NCI-H2081 treated with DMSO at 0.1 percent for 48 hours (cell line): ENCODE measurements at regions not wholly inside any gene's neighbourhood (a gene's known extent, or its start where the extent isn't known, plus 50 kb on each side); places are given as distances from the start of the nearest gene placed in this dataset.

Experiments
- DNase-seq: peaks from one replicate; lab custom pipeline; 2025; lab: John Stamatoyannopoulos, UW

DNA sequence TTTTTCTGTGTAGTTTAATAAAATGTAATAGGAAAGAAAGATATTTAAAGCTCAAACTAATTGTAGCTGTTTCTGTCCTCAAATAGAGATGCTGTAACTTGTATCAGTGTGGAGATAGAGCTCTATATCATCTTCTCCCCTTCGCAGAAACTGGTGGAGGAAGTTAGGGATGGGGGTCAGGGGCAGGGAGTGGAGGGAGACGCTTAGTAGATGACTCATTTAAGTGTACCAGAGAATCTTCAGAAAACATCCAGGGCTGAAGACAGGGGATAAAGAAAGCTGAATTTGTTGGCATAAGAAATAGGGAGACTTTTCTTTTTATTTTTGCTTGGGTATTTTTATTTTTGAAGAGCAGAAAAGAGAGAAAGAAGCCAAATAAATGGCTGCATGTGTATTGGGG is 282.6 kb upstream of the DPYD start:
- no peak for DNase-seq

DNA sequence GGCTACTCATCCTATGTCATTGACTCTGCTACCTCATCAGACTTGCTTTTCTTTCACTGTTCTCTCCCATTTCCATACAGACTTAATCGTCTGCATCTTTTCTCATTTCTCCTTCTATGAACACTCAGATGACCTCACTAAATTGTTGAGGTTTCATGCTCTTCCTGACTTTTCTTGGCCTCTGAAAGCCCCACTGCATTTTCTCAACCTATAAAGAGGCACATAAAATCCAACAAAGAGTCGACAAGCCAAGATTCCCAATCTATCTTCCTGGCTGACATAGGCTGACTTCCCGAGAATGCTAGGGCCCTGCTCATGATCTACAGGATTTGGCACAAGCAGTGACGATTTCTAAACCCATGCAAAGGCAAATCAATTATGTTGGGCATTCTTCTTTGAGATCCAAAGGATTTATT is 280.8 kb upstream of the DPYD start:
- no peak for DNase-seq

DNA sequence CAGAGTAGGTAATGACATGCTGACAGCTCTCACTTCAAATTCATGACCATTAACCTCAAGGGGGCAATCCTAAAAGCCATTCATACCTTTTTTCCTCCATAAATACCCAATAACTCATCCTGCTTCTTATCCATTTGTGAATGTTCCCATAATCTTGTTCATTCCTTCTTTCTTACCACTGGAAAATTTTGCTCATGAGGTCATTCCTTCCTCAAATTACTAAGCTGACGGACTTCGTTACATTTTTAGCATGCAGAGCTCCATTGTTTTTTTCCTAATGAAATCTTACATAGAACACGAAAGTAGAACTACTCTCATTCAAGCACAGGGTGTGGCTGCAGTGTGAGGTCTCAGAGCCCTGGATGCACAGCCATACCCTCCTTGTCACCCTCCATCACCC is 276.5 kb upstream of the DPYD start:
- DNase-seq, result no peak

DNA sequence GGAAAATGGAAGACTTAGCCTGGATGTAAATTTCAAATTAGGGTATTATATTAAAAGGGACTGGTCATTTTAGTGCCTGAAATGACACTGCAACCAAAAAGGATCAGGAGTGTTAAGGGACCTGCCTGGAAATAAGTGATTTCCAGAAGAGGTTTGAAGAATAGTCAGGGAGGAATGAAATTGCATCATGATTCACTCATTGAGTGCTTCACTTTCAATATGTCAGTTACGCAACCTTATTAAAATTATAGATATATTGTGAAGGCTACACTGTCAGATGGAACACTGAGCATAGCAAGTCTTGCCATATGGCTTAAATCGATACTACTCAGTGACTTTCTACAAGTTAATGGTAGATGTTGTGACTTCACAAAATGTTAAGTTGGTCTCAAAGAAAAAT is 275.2 kb upstream of the DPYD start:
- no peak for DNase-seq

DNA sequence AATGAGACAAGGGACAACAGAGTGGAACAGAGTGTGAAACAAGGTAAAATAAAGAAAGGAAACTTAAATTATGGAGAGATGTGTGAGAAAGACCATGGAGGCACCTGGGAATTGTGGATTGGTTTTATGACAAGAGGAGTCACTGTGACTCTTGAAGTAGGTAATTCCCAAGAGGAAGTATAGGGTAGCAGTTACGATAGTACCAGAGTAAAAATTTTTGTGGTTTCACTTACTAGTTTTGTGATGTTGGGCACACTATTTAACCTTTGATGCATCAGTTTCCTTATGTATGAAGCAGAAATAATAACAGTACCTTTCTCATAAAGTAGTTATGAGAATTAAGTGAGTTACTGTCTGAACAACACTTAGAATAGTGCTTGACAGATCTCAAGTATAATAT is 267.9 kb upstream of the DPYD start:
- DNase-seq, result no peak

DNA sequence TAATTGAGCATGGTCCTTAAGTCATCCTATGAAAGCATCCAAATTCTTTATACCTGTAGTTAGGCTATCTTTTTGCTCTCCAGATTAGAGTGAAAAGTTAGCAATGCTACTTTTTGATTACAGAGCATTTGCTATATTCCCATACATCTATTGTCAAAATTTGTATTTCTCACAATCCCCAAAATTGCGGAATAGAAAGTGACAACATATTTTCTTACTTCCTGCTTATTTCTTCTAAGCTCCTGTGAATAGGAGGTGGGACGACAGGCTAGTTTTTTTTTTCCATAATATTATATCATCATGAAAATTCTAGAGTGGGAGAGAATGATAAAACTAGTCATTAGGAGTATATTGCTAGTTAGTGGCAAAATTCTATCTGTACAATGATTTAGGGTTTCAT is 264.0 kb upstream of the DPYD start:
- no peak for DNase-seq

DNA sequence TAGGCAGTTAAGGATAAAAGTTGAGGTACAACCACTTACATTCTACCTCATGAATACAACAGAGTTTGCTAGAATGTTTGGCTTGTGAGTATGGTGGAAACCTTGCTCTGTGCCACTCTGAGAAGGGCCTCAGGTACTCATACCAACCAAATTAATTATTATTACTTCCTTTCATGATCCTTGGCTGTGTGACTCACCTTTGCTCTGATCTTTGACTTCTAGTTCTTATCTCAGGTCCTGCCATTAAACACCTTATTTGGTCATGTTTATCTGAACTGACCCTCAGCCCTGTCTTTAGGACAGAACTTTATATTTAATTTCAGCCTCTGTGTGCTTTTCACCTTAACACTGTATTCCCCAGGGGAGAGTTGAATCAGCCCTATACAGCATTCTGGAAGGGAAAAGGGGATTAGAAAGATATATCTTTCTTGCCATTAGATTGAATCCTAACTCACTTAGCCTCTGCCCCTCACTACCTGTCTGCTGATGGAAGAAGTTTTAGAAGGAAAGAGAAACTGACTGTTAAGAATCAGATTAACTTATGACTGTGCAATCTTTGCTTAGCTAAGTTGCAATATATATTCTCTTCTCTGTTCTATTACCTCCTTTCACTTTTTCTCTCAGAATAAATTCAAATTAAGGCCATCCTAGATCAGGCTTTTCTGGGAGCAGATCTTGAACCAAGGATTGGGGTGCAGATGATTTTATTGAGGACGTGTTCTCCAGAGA is 260.4 kb upstream of the DPYD start:
- DNase-seq, result no peak

DNA sequence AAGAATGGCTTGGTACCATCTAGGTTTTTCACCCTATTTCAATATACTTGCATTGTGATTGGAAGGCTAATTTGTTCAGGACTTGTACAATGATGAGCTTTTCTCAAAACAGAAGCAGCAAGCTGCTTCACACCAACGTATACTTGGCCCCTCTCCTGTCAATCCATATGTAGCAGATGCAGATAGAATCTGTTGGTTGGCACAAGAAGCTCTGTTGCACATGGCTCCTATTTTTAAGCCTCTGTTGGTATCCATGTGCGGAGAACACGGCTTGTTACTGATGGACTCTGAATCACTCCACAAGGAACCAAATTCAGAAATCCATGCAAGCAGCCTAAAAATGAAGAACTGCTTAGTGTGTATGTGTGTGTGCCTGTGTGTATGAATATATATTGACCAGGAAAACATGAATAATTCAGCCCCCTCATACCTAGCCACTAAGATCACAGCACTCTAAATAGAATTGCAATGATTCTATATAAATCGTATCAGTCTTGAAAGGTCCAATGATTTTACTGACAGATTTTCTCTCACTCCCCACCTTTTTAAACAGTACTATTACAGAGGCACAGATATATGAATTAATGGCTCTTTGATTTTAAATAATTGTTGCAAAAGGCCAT is 258.4 kb upstream of the DPYD start:
- no peak for DNase-seq

DNA sequence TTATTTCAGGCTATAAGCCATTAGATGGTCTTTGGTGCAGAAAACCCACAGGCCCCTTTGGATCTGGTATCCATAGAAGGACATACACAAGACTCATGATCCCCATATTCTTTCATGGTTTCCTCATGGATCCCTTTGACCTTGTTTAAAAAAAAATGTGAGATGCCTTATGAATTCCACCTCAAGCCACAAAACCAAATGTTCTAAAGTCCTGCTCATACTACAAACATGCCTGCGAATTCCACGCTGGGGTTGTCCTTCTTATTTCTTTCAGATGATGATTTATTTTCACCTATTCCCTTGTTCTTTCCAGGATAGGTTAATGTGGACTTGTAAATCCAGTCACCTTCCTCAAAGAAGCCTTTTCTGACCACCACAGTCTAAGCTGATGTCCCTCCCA is 256.9 kb upstream of the DPYD start:
- DNase-seq, result no peak

DNA sequence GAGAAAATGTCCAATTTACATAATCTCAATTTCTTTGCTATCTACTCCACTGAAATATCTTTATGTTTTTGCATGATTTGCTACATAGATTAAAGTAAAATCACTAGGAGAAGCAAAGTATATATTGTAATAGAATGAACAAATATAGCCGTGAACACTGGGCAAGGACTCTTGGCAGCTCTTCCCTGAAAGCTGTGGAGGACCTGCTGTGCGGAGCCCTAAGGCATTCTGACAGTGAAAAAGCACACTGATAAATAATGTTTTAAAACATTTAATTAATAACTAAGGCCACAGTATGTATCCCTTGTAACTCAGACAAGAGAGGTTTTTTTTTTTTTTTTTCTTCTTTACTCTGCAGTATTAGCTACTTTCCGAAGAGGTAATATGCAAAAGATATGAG is 256.1 kb upstream of the DPYD start:
- DNase-seq, result no peak

DNA sequence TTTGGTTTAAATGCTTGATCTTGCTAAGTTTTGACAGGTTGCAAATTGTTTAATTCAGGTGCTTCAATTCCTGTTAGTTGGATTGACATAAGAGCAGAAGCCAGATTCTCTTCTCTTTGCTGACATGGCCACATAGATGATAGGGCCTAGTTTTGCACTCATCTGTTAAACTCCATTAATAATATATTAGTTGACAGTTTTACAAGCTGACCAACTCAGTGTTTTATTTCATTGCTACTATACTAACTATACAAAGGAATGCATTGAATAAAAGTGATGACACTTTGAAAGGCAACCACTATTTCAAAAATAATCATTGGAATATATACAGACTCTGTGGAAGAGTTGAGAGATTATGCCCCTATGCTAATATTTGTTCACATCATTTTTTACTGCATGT is 255.6 kb upstream of the DPYD start:
- DNase-seq, result no peak

DNA sequence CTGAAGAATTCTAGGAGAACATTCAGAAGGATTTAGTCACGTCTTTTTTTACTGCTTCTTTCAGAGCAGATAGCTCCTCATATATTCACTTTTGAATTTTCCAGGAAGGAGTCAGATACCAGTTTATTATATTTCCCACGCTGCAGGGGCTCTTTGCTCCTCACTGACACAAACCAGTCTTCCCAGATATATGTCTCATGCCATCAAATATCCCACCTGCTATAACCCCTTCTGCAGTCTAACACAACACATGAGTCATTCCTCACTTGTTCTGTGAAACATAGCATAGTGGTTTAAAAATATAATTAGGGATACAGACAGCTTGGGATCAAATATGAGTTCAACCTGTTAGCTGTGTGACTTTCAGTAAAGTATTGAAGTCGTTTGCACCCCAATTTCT is 251.7 kb upstream of the DPYD start:
- DNase-seq, result no peak

DNA sequence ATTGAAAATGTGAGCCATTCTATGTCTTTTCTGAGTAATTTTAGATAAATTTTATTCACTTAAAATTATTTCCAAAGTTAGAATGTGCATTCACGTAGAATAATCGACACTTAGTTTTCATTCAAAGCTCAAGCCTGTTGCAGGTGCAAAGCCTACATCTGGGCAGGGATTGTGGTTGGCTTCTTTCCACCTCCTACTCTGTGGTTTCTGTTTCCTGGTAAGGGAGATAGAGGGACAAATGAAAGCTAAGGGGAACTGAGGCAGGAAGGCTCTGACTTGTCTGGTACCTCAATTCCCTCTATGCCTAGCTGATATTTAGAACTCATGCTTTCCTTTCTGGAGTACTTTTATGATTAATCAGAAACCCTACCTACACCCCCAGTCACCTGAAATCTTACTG is 251.2 kb upstream of the DPYD start:
- DNase-seq, result no peak

DNA sequence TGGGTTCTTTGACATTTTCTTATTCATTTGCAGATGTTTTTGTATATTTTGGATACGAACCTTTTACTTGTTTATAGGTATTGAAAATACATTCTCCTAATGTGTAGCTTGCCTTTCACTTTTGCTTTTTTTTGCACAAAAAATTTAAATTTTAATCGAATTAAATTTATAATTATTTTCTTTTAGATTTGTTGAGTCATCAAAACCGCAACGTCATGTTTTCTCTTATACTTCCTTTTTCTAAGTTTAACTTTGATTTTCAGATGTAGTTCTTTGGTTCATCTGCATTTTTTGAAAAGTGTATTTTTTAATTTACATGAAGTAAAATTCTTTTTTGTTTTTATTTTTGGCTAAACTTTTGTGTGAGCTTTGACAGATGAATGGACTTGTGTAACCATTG is 243.7 kb upstream of the DPYD start:
- DNase-seq, result no peak

DNA sequence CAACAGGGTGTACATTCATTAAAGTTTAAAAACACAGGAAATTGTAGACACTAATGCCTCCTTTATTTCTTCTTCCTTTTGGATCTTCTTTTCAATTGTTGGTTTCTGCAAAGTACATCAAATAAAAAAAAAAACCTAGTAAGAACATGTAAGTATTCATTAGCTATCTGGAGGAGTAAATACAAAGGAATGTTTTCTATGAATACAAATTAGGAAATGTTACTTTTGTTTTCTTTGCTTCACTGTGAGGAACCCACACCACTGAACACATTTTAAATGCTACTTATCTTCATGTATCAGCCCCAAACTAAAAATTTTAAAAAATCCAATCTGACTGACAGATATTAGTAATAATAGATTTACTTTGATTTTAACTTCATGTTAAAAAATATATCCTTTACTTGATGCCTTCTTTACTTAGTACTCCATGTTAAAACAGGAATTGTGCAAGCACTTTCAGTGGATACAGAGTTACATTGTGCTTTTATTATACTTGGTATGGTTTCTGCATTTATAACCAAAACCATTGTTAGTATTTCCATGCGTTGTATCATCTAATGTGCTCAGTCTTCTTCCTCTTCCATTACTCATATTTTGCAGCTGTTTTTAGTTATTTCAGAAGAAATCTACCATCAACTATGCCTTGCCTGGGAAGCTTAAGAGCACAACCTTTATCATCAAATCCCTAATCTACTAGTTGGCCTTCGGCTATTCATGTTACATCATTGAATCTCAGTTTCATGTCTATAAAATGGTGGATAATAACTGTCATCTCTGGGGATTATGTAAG is 236.9 kb upstream of the DPYD start:
- DNase-seq, result no peak

DNA sequence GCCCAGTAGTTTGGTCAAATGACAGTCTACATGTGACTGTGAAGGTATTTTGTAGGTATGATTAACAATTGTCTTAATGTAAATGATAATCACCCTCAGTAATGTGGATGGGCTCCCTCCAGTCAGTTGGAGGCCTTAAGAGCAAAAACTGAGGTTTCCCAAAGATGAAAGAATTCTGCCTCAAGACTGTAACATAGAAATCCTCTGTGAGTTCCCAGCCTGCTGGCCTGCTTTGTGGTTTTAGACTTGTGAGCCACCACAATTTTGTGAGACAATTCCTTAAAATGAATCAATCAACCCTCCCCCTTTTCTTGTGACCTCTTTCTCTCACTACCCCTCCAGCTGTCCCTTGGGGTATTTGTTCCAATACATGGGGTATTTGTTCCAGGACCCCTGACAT is 226.4 kb upstream of the DPYD start:
- DNase-seq, result no peak

DNA sequence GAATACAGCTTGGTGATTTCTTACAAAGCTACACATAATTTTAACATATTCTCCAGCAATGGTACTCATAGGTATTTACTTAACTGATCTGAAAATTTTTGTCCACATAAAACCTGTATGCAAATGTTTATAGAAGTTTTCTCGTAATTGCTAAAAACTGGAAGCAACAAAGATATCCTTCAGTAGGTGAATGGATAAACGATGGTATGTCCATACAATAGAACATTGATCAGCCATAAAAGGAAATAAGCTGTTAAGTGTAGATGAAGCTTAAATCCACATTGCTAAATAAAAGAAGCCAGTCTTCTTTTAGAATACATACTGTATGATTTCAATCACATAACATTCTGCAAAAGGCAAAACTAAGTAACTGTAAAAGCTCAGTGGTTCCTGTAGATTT is 224.8 kb upstream of the DPYD start:
- no peak for DNase-seq

DNA sequence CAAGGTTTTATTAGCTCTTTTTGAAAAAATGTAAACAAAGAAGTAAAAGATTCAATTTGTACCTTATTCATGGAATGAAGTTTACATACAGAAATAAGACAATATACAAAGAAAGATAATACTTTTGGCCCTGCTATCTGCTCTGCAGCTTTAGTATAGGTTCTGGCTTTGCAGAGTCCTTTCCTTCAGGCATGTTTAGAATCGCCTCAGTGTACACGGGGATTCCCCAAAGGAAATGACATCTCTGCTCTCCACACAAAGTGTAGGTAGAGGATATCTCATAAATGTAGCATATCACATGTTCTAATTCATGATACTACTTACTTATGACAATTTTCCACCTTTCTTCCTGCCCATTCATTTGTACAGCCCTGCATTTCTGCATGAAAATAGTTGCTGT is 222.6 kb upstream of the DPYD start:
- no peak for DNase-seq

DNA sequence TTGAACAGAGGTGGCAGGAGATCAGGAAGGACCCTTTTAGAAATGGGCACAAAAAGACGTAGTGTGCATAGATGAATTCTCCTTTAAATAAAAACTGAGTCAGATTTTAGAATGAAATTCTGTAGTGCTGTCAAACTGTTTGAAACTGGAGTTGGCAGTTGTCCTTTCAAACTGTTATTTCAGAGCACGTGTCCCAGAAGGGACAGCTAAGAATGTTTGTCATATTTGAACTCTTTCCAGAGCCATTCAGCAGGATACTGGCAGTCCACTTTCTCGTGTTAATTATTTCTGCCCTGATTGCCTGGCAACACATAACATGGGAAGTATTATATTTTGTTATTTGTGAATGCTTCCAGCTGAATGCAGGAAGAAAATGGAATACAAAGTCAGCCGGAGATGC is 212.3 kb upstream of the DPYD start:
- DNase-seq, result no peak

DNA sequence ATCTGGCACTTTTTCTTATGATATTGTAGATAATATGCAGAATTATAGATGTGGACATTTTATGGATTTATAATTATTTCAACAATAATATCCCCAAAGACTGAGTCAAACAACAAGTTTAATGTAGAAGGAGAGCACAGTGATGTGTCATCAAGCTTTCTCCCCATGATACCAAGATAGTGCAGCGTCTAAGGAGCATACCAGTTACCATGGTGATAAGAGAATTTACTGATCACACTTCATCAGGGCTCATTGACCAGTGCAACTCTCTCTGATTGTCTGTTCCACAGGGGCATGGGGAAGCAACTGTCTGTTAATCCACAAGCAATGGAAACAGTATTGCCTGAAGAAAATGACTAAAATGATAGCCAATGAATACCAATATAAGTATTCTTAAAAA is 209.6 kb upstream of the DPYD start:
- DNase-seq, result no peak

DNA sequence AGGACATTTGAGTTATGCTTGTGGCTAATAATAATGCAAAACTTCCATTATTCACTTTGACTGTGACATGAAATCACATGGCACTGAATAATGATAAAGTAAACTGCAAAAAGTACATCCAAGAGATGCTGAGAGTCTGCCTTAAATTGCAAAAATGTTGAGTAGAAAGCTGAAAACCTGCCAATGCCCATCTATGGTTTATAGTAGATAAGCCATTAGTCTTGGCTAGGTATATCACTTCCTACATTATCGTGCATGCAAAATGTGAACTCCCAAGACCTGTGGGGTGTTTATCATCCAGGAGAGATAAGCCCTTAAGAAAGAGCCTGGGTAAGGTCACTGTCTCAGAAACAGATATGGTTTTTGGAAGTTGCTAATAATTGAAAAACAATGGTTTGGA is 208.7 kb upstream of the DPYD start:
- DNase-seq, result no peak

DNA sequence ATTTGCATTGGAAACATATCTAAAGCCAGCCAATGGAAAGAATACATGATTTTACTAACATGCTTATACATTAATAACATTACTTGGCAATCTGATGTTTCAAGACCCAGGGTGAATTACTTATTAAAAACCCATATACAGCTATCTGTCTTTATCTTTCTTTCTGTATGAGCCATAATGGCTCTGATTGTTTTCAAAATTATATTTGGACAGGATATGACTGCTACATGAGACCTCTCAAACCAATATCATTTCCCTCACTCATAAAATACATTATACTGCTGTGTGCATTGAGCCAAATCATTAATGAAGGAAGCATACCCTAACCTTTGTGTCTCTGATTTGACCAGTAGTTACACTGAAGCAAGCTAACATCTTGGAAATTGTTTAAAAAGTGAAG is 205.9 kb upstream of the DPYD start:
- DNase-seq, result no peak

DNA sequence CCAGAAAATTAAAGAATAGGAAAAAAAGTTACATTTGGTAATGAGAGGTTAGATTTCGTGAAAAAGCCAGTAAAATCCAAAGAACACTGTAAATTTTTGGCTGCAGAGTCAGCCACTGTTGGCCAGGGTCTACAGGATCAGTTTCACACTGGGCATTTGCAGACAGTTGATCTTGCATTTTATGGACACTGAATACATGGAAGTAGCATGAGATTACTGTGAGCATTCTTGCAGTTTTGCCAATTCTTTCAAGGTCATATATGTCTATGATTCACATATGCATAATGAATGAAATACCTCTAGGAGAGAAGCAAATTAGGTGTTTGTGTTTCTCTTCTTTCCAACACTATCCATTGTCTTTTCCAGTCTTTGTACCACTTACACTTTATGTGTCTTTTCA is 200.8 kb upstream of the DPYD start:
- DNase-seq, result no peak

DNA sequence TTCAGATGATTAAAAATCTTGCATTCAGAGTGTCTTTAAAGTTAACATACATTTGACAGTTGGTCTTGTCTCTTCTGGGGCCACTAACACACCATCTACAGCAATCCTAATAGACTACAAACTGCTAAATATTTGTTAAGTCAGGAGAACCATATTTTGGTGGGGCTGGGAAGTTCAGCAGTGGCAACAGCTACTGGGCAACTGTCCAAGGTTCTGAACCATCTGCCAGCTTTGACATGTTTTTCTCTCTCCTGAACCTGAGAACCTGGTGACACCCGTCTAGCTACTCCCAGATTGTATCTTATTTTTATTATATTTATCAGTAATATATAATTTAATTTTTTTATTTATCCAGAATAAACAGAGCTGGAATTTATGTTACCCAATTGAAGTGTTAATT is 199.0 kb upstream of the DPYD start:
- peak; percentile 28 for DNase-seq
